ENCODE measurements at regions not wholly inside any gene's neighbourhood (a gene's known extent, or its start where the extent isn't known, plus 50 kb on each side); places are given as distances from the start of the nearest gene placed in this dataset.

DNA sequence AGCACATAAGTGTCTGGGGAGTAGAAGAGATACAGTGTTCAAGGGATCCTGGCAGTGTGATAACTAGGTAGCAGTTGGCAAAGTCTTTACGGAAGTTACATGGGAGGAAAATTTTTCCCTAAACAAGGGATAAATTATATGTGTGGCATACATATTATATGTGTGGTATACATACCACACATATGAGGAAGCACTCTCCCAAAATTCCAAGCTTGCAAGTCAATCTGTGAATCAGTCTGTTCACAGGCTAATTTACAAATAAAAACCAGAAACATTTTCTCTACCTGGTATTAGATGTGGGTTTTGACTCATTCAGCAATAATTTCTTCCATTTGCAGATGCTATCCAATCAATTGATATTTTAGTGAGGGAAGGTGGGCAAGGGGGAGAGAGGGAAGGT, 110.0 kb downstream of the ISOC1 start:
- TF ChIP-seq, protein P1, sequence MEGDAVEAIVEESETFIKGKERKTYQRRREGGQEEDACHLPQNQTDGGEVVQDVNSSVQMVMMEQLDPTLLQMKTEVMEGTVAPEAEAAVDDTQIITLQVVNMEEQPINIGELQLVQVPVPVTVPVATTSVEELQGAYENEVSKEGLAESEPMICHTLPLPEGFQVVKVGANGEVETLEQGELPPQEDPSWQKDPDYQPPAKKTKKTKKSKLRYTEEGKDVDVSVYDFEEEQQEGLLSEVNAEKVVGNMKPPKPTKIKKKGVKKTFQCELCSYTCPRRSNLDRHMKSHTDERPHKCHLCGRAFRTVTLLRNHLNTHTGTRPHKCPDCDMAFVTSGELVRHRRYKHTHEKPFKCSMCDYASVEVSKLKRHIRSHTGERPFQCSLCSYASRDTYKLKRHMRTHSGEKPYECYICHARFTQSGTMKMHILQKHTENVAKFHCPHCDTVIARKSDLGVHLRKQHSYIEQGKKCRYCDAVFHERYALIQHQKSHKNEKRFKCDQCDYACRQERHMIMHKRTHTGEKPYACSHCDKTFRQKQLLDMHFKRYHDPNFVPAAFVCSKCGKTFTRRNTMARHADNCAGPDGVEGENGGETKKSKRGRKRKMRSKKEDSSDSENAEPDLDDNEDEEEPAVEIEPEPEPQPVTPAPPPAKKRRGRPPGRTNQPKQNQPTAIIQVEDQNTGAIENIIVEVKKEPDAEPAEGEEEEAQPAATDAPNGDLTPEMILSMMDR (conservative IDR thresholded peaks at IDR 0.05) = no peak
- no peak for TF ChIP-seq EZH2 (IDR thresholded peaks at IDR 0.05; ENCODE audit: low read depth)

All from PC-9 (cell line).